IPS DF 19.7 (cell line): ENCODE measurements at regions not wholly inside any gene's neighbourhood (a gene's known extent, or its start where the extent isn't known, plus 50 kb on each side); places are given as distances from the start of the nearest gene placed in this dataset.

ENCODE experiments used
- DNase-seq: peaks from one replicate; pipeline ENCODE4 v3.0.0-alpha.2; 2013; ENCODE audit warnings: low read depth, low spot score

DNA sequence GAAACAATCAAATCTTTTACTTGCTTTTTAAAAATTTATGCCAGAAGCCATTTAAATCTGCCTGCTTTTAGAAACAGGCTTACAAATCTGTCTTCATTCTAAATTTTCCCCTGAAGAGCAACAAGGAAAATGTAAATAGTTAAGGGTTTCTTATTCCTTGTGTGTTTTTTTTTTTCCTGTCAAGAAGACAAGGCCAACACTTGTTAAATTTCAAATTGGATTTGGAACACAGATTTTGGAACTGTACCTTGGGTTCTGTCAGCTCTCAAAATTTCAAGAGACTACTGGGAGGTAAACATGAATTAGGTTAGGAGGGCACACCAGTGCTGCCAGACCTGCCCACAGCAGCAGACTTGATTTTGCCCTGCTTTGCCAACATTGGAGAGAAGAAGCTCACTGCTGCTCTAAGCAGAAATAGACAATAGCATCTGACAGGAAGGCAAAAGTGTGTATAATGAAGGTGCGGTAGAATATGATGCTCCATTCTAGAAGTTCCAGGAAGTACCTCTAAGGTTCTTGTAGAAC, 121.7 kb downstream of the NHLRC3 start:
- no peak for DNase-seq

DNA sequence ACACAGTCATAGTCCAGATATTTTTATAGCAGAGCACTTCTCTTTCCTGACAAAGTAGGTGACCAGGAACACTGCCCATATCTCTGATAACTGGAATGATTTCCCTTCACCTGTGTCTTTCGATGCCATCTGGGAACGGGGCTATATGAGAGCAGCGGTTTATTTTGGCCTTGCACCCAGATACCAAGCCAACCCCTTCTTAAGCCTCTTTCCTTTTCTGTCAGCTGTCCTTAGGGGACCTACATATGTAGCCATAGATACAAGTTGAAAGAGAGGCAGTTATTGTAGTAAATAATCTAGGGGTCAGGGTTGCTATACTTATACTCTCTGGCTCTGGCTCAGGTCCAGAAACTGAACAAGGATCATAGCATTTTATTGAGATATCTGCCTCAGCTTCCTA, 128.8 kb downstream of the NHLRC3 start:
- DNase-seq = no peak

DNA sequence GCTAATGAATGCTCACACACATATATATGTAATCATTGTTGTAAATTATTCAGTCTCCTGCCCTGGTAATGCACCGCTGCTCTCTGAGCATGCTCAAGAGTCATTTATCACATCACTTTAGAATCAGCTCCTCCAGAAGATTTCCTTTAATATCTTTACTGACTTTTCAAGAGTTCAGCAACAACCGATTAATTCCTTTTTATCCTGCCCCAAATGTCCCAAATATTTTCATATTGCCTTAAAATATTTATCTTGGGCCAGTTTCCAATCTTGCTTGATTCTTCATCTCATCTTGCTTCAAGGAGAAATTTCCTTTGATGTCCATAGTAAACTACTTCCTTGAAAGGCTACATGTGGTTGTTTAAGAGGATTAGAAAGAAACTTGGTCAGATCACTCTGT, 132.5 kb downstream of the NHLRC3 start:
- DNase-seq = no peak

DNA sequence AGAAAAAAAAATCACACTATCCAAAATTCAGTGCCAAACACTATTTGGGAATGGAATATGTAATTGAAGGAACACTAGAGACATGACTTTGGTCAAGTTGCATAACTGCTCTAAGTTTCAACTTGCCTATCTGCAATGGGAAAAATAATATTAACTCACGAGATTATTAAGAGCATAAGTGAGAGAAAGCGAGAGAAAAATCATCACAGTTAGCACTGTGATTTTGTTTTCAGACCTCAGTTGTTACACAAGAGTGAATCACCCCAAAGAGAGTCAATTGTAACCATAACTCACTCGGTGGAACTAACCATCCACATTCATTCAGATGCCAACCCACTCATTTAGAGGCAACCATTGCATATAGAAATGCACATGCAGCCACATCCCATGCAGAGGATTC, 147.1 kb downstream of the NHLRC3 start:
- DNase-seq = no peak

DNA sequence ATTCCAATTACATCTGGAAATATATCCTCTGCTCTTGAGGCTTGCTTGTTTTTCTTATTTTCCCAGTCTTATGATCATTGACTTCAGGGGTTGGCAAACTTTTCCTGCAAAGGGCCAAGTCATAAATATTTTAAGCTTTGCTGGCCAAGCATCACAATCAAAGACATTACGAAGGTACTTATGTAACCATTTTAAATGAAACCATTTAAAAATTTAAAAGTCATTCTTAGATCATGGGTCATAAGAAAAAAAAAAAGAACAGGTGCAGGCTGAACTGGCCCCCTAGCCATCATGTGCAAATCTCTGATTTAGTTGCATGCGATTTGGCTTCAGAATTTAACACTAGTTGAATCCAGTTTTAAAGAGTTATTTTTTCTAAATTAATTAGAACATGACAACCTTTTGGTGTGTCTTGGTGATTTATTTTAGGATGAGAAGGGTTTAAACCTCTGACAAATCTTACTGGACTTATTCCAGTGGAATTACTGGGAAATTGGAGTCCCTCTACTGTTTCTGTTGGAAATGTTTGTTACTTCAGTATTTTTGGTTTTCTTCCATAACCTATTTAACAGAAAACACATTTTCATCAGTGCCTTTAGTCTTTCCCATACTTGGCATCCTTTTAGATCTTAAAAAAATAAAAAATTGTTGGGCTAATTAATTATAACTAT, 148.1 kb downstream of the NHLRC3 start:
- DNase-seq = no peak

DNA sequence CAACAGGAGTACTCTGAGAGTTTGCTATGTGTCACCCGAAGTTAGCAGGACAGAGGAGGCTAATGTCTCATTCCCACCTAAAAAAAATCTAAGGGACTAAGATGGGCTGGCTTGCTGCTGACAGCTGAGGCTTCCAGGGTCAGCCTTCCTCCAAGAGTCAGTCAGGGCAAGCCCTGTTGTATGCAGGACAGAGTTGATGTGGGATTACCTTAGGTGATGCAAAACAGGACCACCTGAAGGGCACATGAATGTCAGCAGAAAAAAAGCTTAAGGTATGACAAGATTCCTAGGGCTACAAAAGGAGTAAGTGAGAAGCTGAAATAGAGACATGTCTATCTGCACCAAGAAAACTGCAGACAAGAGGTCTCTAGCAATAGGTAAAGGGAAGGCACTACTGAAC, 151.5 kb downstream of the NHLRC3 start:
- DNase-seq = no peak

DNA sequence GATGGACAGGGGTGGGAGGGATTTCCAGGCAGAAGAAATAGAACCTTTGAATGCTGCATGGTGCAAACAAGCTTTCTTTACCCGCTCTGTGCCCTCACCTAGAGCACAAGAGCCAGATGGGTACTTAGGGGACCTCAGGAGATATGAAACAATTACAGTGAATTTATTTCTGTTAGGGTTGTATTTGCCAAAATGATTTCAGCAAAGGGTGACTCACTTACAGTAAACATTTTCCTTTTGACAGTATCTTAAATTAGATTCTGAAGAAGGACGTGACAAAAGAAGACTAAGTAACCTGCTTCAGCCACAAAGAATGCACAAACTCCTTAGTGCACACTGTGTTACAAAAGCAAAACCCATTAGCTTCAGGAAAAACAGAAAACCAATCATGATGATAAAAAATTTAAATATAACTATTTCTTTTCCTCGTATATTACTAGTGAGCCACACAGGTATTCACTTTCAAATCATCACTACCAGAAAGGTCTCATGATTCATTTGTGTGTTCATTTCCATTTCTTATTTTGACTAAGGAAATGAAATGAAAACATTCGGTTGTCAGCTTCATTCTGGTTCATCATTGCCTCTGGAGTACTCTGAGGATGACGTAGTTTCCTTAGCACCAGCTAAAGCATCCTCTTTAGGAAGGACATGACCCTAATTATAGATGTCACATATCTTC, 158.8 kb downstream of the NHLRC3 start:
- no peak for DNase-seq

DNA sequence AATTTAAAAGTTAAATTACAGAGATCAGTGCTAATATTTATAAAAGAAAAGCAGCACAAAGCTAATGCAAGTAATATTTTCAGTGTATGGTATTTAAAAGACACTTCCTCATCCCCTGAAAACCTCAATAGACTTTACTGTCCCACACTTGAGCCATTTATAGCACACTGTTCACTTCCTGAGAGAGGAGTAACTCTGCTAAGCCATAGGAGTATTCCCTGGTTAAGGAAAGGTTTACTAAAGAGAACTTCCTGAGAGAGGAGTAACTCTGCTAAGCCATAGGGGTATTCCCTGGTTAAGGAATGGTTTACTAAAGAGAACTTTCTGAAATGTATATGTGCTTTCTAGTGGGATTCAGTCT, 159.4 kb downstream of the NHLRC3 start:
- no peak for DNase-seq

DNA sequence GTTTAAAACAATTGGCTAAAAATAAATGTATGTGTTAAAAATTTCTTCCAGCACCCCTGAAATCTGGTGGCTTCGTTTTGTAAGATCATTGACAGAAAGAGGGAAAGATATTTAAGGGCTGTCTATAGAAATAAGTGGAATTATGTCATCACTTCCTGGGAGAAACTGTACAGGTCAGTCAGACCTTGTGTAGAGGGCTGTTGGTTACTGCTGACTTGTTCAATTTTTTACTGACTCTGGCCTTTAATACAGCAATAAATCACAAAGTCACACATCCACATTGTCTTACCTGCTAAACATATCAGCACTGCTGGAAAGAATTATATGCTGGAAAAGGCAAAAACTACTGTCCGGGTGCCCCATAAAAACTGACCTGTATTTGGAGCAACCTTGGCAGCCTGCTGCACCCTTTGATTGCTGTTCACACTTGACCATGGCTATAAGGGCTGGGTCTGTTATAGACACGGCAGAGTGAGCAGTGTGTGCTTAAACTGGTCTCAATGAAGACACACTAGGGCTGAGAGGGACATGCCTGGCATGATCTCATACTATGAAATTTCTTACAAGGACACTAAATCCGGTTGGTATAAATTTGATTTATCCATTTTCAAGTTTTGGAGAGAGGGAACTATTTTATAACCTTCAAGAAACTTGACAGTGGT, 162.1 kb downstream of the NHLRC3 start:
- DNase-seq = no peak

DNA sequence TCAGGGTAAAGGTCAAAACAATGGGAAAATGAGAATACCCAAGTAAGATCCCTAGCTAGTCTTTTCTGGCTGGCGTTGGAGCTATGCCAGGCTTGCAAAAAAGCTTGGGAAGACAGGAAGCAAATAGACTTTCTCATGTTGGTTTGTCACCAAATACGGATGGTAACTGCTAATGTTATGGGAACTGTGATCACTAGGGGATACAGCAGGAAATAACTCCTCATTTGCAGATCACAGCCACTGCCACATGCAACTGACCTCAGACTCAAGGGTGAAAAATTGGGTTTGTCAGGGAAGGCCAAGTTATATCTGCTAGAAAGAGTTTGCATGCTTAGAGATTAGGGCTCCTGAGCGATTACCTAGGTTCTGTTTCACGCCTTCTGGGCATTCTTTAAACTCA, 162.9 kb downstream of the NHLRC3 start:
- DNase-seq = no peak

DNA sequence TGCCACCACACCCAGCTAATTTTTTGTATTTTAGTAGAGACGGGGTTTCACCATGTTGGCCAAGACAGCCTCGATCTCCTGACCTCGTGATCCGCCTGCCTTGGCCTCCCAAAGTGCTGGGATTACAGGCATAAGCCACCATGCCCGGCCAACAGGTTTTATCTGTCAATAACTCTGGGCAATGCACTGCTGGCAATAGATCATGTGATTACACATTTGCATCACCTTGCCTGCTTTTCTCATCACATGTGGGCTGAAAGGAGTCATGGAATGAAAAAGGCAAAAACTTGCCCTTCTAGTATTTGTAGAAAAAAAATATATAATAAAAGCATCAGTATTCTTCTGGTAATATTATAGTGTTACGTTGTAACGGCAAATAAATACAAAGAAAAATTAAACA, 164.5 kb downstream of the NHLRC3 start:
- no peak for DNase-seq

DNA sequence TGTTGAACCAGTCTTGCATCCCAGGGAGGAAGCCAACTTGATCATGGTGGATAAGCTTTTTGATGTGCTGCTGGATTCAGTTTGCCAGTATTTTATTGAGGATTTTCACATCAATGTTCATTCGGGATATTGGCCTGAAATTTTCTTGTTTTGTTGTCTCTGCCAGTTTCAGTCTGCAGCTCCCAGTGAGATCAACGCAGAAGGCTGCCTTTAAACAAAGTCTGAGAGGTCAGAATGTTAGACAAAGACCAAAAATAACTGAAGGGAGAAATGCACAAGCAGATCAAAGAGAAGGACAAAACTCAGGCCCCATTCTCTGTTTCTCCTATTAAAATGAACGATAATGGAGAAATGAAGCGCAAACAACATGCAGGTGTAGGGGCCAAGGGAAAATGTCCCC, 170.4 kb downstream of the NHLRC3 start:
- no peak for DNase-seq

DNA sequence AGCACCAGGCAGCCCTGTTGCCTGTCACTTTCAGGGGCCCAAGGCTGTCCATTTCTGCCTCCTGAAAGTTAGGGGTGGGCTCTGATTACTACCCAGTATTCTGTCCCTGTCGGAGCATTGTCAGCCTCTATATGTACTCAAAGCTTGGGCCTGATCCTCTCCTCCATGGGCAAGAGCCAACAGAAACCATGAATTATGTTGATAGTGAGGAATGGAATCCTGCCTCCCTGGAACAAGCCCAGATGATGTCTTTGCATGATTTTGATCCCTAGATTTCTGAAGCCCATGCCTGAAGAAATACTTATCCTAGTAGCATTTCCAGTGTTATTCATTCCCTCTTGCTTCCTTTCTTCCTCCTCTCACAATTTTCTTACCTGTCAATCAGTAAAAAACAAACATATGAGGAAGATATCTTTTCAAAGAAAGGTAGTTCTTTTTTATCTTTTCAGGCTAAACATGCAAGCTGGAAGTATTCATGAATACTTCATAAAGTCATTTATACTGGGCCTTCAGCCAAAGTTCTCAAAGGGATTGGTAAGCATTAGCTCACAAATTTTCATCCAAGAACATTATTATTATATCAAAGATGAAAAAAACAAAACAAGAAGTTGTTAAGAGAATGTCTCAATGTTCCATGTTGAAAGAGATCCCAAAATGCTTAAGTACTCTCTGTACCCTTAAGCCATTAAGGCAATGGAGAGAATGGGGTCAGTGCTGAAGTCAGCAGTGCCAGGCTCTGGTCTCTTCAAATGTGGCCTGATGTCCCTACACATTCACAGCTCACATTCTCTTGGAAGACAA, 171.7 kb downstream of the NHLRC3 start:
- no peak for DNase-seq

DNA sequence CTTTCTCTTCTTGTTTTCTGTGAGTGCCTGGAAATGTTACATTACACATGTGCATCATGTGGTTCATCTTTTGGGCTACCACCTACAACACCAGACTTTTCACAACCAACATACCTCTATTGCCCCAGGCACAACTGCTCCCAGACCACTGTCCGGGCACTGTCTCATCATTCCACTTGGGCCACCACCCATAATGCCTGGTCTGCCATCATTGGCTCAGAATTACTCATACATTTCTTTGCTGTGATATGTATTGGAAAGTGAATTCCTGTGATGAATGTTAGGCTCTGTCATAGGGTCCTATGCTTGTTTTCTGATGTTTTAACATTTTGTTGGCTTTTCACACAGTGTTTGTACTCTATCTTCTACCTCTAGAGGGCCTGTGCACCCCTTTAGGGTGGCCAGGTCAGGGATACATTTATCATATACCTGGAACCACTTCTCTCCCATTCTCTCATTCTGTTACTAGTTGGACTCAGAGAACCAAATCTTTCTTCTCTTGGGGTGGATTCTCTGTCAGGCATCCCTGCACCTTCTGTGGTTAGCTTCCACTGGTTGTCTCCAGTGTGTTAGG, 172.8 kb downstream of the NHLRC3 start:
- DNase-seq = no peak

DNA sequence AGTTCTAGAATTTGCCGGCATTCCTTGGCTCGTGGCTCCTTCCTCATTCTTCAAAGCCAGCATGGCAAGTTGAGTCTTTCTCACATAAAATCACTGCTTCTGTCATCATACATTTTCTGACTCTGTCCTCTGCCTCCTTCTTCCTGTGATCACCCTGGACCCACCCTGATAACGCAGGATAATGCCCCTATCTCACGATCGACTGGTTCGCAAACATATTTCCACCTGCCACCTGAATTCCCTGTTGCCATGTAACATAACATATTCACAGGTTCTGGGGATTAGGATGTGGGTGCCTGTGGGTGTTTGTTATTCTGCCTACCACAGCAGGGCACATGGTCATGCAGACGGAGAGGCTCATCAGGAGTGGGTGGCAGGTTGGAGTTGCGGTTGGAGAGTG, 177.7 kb downstream of the NHLRC3 start:
- no peak for DNase-seq

DNA sequence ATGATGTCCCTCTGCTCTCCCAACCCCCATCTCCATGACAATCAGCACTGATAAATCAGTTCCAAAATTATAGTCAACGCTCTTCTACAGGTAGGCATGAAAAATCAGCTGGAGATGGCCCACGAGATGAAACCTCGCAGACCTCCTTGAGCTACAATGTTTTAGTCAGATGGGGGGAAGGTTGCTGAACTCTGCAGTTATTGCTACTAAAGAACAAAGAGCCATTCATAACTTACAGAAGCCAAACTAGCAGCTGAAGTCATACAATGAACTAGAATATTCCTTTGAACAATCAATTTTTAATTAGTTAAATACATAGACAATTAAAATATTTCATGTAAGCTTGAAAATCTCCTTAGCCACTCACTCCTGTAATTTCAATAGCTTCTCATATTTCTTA, 179.2 kb downstream of the NHLRC3 start:
- no peak for DNase-seq

DNA sequence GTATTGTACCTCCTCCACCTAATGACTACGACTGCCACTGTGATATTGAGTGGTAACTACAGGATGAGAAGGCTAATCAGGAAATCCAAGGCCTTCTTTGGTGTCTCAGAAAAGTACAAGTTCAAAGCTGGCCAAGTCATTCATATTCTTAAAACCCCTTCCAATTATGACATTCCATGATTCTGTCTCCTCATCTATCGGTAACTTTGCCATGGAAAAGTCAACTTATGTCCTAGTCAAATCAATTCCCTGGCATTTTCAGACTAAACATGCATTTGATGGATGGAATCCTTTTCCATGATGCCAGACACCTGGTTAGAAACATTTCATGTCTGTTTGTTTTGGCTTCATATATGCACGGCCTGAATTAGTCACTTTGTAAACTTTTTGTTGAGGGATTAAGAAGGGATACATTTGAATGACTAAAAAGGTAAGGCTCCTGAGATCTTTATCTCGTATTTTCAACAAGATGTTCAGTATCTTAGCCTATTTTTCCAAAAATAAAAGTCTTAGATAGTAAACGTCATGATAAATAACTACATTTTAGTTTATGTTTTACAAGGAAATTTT, 186.5 kb downstream of the NHLRC3 start:
- DNase-seq = no peak

DNA sequence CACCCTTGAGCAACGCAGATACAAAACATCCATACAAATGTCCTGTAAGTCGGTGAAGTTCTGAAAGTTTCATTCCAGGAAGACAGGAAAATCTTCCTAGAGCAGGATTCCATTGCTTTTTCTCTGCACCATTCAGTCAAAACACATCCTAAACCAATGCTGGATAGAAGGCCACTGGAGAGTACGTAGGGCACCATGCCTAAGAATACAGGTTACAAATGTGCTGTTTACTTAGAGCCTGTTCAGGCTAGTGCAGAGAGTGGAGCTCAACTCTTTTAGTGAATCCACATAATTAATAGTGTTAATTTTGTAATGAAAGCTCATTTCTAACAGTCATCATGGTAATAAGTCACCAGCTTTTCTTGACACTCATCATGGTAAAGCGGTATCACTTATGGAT, 187.6 kb downstream of the NHLRC3 start:
- DNase-seq = no peak

DNA sequence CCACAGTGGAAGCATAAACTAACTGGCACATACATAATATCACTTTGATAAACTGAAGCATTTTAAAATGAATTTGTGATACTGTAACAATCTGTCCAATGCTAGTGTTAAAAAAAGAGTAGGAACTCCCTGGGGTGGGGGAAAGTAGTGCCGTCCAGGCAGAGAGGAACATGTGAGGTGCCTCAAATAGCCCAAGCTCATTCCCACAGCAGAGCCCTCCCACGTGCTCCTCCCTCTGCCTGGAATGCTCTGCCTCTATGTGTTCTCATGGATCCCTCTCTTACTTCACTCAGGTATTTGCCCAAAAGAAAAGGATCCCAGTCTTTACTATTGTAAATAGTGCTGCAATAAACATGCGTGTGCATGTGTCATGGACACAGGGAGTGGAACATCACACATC, 188.1 kb downstream of the NHLRC3 start:
- DNase-seq = no peak

DNA sequence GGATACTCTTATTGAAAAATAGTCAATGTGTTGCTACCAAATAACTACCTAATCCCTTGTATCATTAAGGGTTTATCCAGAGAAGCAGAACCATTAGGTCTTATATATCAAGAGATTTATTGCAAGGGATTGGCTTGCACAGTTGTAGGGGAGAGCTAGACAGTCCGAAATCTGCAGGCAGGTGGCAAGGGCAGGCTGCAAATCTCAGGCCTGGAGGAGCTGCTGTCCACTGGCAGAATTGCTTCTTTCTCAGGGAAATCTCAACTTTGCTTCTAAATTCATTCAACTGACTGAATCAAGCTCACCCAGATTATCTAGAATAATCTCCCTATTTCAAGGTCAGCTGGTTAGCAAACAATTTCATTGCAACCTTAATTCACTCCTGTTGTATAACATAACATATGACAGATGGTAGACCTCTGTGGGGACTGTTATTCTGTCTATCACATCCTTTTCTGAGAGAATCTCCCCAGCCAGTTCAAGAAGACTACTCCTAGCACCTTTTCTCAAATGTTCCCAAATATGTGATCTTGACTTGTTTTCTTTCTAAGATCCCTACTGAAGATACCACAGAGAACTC, 194.2 kb downstream of the NHLRC3 start:
- DNase-seq = no peak

DNA sequence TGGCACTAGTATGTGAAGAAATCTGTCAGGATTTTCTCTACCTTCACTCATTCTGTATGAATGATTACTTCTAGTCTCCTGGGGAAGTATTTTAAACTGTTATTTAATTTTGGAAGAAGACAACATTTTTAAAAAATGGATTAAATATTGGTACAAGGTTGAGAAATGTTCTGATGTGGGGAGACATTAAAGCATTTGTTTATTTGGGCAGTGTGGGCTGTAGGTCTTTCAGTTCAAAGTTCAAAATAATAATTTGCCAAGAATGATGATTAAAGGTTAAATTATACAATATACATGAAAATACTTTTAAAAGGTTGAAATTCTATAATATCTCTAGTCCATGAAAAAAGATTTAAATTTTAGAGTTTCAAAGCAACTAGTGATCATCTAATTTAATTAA, 194.7 kb downstream of the NHLRC3 start:
- DNase-seq = no peak
